CD4-positive, alpha-beta T cell treated with Interleukin-6 at 100 ng/mL for 8 hours (primary cell): ENCODE measurements at regions not wholly inside any gene's neighbourhood (a gene's known extent, or its start where the extent isn't known, plus 50 kb on each side); places are given as distances from the start of the nearest gene placed in this dataset.

Experiments
- DNase-seq: peaks from one replicate; pipeline ENCODE4 v3.0.0-alpha.2; 2020; ENCODE audit warnings: mixed read lengths, low spot score

DNA sequence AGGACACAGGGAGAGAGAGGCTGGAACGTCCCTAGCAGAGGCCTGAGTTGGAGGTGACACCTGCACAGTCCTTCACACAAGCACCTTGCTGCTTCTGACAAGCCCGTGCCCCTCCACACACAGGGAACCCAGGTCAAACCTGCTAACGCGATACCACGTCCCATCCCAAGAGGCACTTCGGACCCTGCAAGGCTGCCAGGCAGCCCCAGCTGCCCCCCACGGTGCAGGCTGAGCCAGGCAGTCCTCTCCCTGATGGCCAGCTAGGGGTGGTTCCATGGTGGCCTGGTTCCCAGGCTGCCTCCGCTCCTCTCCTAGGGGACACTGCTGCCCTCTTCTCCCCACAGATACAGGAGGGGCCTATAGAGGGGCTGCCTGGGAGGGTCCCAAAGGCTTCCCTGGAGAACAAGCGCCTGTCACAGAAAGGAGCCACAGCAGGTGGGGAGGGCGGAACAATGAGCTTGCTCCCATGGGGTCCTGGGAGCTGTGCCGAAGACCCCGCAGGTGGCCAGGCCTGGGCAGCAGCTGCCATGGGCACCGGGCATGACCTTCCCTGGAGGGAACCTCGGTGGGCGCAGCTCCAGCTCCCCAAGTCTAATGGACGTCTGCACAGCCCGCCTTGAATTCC, 434.2 kb upstream of the MYT1L start:
- no peak for DNase-seq

DNA sequence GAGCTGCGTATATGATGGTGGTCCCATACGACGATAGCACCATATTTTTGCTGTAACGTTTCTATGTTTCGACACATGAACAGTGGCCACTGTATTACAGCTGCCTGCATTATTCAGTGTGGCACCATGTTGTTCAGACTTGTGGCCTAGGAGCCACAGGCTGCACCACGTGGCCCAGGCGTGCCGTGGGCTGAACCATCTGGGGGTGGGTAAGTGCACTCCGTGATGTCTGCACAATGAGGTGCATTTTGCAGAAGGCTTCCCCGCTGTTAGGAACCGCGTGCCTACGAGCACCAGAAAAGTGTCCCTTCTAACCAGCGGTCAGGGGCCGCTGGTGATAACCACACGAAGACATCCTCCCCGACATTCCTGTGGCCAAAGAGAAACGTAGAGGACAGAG, 433.7 kb upstream of the MYT1L start:
- no peak for DNase-seq

DNA sequence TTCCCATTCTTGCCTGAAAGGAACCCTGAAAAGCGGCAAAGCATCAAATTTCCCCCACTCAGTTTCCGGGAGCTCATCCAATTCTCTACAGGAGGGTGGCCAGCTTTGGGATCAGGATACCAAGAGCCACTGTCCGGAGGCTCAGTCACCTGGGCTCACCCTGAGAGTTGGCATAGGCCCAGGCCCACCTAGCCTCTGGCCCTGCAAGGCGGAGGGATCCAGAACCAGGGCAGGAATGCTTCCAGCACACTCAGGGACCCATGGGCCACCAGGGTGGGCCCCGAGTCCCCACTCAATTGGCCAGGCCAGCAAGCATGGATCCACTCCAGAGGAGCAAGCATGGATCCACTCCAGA, 432.9 kb upstream of the MYT1L start:
- DNase-seq = no peak

DNA sequence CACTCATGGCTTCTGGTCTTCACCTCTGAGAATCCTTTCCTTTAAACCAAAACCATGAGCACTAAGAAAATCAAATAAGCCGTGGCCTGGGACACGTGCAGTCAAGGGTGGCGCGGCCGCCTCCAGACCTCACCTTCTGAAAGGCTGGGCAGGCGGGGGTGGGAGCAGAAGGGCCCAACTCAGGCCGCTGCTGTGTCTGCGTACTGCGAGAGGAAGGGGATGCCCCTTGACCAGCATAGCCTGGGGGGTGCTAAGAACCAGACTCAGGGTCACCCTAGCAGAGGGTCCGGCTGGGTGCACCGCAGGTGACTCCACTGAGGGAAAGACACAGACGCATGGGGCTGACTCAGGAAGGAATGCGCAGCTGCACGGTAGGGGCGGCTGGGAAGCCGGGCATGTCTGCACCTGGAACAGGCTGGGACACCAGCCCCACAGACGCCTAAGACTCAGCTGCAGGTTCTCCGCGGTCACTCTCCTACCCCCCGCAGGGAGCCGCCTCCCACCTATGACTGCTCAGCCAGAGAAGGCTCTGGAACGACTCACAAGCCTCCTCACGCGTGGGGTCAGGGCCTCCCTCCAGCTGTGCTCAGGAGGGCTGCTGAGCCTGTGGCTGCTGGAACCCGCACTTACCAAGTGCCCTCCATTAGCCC, 432.4 kb upstream of the MYT1L start:
- DNase-seq = no peak

DNA sequence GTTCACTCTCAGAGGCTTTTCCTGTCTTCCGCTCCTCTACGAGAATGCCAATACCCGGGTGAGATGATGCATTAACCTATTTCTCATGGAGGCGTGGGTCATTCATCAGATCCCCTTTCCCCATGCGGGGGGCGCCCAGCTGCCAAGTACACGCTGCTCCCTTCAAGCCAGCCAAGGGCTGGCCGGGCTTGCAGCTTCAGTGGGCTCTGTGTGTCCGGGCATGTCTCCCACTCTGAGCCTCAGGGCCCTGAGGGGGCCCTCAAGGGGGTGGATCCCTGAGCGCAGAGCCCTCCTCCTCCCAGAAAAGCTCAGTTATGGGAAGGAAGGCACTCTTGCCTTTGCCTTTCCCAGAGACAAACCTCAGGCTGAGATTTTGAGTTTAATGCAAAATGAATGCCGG, 431.8 kb upstream of the MYT1L start:
- no peak for DNase-seq

DNA sequence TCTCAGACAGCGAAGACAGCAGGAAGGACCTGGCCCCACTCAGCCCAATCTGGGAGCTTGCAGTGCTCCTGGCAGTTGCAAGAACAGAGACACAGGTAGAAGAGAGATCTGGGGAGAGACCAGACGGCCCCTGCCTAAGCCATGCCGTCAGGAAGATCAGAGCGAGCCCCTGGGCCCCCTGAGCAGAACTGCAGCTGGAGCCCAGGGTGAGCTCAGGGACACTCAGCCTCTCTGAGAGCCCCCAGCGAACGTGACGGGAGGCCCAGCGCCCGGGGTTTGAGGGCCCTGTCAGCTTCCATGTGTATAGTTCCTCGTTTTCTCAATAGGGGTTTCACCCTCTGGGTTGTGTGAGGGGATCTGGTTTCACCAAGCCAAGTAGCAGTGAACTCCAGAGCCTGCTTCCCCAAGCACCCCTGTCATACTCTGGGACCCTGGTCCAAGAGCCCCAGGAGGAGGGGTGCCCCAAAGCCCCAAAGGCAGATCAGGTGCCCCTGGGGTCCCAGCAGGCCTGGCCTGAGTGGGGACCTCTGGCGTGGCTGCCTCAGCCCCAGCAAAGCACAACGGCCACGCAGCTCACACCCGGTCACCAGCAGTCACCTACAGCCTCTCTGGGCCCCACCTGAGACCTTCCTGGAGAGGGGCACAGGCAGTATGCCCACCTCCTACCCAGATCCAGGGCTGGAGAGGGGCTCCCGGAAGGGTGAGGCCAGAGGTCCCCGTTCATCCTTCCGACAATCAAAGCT, 431.3 kb upstream of the MYT1L start:
- no peak for DNase-seq

- no peak for DNase-seq
Observed at GRCh38 chr2:2758793-2759367, 427.8 kb upstream of the MYT1L start.

GRCh38 chr2:2757764-2758163, 426.7 kb upstream of the MYT1L start:
- no peak for DNase-seq

DNA sequence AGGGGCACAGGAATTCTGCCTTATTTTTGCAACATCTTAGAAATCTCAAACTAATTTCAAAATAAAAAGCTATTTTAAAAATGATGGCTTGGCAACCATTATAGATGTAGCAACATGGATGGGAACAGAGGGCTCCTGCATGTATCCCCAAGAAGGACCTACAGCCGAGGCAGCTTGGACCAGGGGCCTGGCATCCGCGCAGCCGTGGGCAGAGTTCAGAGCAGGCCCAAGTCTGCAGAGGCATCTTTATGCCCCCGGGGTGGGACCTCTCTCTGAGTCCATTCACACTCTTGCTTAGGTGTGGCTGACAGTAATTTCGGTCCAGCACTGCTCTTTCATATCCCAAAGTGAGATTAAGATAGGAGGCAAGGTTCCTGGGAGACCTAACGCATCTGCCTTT, 425.8 kb upstream of the MYT1L start:
- no peak for DNase-seq

DNA sequence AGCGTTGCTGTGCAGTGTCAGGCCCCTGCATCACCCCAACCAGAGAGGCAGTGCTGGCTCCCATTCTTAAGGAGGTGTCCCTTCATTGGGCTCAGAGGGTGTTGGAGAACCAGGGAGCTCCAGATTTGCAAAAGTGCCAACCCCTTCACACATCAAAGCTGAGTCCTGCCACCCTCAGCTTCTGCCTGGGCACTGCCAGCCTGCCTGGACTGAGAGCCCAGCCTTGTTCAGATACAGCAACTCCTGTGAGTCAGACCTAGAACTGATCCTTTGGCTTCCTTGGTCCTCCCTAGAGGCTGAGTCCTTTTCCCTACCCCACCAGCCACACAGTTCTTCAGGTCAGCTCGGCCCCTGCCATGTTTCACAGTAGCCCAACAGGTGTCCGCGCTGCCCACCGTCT, 424.9 kb upstream of the MYT1L start:
- DNase-seq = no peak

- DNase-seq = no peak
Observed at GRCh38 chr2:2754940-2755339, 423.9 kb upstream of the MYT1L start.

DNA sequence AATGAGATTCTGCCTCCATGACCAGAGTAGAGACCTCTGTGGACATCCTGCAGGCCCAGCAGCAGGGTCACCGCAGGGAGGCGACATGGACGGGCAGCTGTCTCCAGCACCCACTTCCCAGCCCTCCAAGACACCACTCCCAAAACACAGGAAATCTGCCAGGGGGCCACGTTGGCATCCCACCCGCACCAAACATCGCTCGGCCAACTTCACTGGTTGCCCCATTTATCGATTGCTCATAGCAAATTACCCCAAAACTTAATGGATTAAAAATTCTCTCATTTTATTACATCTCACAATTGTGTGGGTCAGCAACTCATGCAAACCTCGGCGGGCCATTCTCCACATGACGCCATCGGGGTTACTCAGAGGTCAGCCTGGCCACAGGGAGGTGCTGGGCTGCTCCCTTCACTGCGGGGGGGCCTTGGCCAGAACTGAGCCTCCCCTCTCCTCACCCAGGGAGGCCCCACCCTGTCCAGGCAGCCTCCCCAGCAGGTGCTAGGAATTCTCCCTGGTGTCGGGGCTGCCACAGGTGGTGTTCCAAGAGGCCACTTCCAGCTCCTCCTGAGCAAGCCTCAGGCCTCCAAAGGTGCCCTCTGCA, 420.7 kb upstream of the MYT1L start:
- DNase-seq = no peak

GRCh38 chr2:2750867-2751714, 420.0 kb upstream of the MYT1L start:
- DNase-seq = no peak

- DNase-seq = no peak
Observed at GRCh38 chr2:2749206-2749598, 418.1 kb upstream of the MYT1L start.

DNA sequence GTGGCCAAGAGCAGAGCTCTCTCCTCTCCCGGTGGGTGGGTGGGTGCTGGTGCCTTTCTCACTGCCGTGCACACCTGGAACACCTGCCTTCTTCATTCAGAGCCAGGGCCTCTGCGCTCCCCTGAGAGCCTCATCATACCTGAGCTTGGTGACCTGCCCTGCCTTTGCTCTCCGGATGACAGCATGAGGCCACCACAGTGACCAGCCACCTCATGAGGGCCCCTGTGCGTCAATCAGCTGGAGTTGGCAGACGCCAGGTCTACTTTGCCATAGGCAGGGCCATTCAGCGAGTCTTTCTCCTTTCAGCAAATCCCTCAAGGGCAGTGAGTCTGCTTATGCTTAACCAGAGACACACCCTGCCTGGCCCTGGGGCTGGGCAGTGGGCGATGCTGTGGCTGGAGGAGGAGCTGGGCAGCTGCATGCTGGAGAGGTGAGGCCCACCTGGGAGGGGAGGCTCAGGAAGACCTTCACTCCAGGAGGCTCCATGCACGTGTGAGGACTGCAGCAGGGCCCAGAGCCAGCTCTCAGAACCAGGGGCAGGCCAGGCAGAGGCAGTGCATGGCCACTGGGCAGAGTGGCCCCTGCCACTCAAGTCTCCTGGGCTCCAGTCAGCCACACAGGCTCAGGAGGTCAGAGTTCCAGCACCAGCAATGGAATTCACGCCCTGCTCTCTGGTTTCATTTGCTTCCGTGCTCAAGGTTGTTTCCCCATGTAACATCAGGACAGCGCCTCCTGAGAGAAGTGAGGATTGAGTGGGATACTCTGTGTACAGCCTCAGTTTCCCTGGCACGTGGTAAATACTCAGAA, 417.5 kb upstream of the MYT1L start:
- DNase-seq = no peak

DNA sequence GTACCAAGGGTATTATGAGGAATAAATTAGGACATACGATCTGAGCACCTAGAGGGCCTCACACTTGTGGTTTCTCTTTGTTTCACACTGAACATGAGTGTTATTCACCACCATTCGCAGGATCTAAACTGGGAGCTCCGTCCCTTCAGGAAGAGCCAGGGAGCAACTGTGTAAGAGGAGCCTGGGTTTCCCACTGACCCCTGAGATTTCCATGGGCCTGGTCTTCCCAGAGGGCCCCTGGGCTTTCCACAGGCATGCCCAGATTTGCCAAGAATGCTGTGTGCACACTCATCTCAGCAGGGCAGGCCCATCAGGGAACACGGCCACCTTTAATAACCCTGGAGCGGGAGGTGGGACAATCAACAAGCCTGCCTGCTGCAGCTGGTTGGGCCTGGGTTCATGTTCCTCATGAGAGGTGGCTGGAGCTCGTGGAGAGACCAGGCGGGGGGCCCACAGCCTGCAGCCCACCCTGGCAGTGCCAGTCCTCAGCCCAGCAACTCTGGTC, 416.8 kb upstream of the MYT1L start:
- DNase-seq = no peak

DNA sequence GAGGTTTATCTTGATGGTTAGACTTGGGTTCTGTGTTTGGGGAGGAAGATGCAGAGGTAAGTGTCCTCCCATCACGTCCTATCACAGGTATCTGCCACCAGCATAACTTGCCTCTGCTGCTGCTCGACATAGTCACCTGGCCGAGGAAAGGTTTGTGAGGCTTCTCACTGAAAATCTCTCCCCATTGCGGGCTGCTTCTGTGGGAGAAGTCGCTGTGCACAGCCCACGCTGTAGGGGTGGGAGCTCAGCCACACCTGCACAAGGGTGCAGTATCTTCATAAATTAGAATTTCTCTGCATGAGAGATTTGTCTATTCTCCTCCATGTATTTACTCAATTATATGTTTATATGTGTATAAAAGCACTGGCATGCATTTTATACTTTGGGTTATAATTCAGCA, 415.7 kb upstream of the MYT1L start:
- no peak for DNase-seq

DNA sequence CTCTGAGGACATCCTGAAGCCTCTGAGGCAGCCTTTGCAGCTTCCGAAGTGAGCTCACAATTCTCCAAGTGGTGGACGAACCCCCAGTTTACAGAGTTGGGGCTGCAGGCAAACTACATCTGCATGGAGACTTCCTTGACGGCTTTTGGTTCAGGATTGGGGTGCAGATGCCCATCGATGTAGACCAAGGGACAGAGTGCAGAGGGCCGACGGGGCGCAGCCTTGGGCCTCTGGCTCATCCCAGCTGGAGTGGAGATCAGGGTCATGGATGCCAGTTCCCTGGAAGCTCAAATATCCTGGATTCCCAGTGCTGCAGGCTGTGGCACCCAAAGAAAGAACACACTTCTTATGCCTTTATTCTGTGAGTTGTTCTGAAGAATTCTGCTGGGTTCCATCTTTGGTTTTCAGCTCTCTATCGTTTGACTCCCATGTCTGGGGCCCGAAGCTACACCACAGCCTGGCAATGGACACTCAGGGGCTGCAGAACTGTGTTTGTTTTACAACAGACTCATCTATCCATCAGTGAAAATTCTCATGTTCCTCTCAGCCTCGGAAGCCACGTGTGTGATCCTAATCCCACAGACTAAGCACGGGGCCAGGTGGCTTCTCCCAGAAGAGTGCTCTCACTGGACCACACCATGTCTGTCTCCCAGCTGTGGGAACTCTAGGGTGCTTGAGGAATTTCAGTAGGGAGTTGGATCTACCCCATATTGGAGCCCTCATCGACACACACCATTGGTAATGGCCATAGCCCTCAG, 414.1 kb upstream of the MYT1L start:
- DNase-seq = no peak

- no peak for DNase-seq
Observed at GRCh38 chr2:2744107-2744506, 413.0 kb upstream of the MYT1L start.

DNA sequence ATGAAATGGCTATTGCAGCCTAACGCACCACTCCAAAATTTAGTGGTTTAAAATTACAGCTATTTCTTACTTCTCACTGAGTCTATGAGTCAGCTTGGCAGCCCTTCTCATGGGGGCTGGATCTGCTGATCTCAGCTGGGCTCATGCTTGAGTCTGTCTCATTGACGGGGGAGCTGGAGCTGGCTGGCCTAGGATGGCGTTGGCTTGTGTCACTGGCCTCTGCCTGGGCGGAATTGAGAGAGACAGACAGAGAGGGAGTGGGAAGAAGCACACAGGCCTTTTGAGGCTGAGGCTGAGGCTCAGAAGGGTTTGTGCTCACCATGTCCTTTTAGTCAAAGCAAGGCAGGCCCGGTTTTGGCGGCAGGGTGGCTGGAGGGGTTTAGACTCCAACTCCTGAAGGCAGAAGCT, 412.1 kb upstream of the MYT1L start:
- DNase-seq = no peak
